Stomach (tissue), 8 donors: ENCODE measurements at regions not wholly inside any gene's neighbourhood (a gene's known extent, or its start where the extent isn't known, plus 50 kb on each side); places are given as distances from the start of the nearest gene placed in this dataset.
"Not testable (repeated sequence)": the region's sequence is repeated elsewhere in the genome, so short reads cannot be mapped to it uniquely, and the experiment has no call there.

Experiments used
- DNase-seq, 2 donors: peaks; one replicate each; pipeline versions ENCODE4 v3.0.0 to v3.0.0-alpha.2; 2013 to 2019
- H3K27ac ChIP-seq, 5 donors: fragments of 200-600 bp in 4 of 5; sonication (generic) in 4 of 5; one replicate each; pipeline ENCODE4 v1.5.1; 2013 to 2019; ENCODE audit warnings: mild to moderate bottlenecking in 1 of 5, moderate library complexity in 1 of 5
- H3K27me3 ChIP-seq, 3 donors: fragments of 200-600 bp; sonication (generic); one replicate each; pipeline ENCODE4 v1.5.1; 2017 to 2019; ENCODE audit warnings: mixed run types in 1 of 3
- H3K36me3 ChIP-seq, 4 donors: fragments of 200-600 bp; sonication (generic); 1 replicate in 3 of 4; 2 replicates in 1 of 4; pipeline ENCODE4 v1.5.1; 2016 to 2019
- H3K4me1 ChIP-seq, 4 donors: fragments of 200-600 bp; sonication (generic); one replicate each; pipeline ENCODE4 v1.5.1; 2016 to 2019
- H3K4me3 ChIP-seq, 4 donors: fragments of 200-600 bp; sonication (generic) in 3 of 4; one replicate each; pipeline ENCODE4 v1.5.1; 2016 to 2019; ENCODE audit warnings: mild to moderate bottlenecking in 1 of 4
- H3K9me3 ChIP-seq, 4 donors: fragments of 200-600 bp; sonication (generic); one replicate each; pipeline ENCODE4 v1.5.1; 2016 to 2019
- CTCF ChIP-seq, 7 experiments: fragments of 450-650 bp in 4 of 7; fragments of 200-600 bp in 3 of 7; sonication (generic) in 3 of 7; IDR thresholded peaks; one replicate each; pipeline ENCODE4 v1.5.1; 2016 to 2019; ENCODE audit warnings: antibody characterized with exemption in 7 of 7, control low read depth in 2 of 7, mild to moderate bottlenecking in 1 of 7
- EP300 ChIP-seq: sonication (generic); formaldehyde crosslinking; IDR thresholded peaks from one replicate; pipeline ENCODE4 v1.6.1; 2017; ENCODE audit warnings: antibody characterized with exemption
- POLR2A ChIP-seq, 4 donors: fragments of 450-650 bp; IDR thresholded peaks; one replicate each; pipeline ENCODE4 v1.6.1; 2016; ENCODE audit warnings: antibody characterized with exemption in 4 of 4, control low read depth in 2 of 4, mild to moderate bottlenecking in 1 of 4, moderate library complexity in 1 of 4
- POLR2AphosphoS5 ChIP-seq, 3 donors: sonication (generic); formaldehyde crosslinking; IDR thresholded peaks; one replicate each; pipeline ENCODE4 v1.6.1; 2016; ENCODE audit warnings: antibody characterized with exemption in 3 of 3
- WGBS, 5 donors: extraction: QIAGEN DNeasy Blood & Tissue Kit in 3 of 5; methylation state at CpG; one replicate each; pipeline versions ENCODE4 v1.1.5 to v1.1.7; 2013 to 2018; 5-methylcytosine and 5-hydroxymethylcytosine counted together
- intact Hi-C: fragments of 100-400 bp; cut with DNase I; formaldehyde crosslinking; loops from one replicate; pipeline ENCODE4 v1.15.1; 2023; ENCODE audit warnings: low total_unique reads
- donor health status: healthy with polysubstance abuse.
- donor health status: Bipolar disorder and iron deficiency.
- donor health status: healthy.

GRCh38 chr12:58421990-58422389 lies 480.6 kb downstream of the ATP23 start:
- 79 to 98% (median 93%) methylated on average over 3 of the region's 3 CpGs for WGBS, 5 donors
- Histone ChIP-seq H3K4me1 (peaks cover 11 to 32% (median 27%) of the 10 kb centered on the region in 4 donors), H3K36me3 (no peaks in the 10 kb centered on the region), H3K4me3 (no peak overlapping the region), H3K27me3 (no peaks in the 10 kb centered on the region), H3K27ac (no peak overlapping the region), H3K9me3 (no peaks in the 10 kb centered on the region)
- DNase-seq: no peak
- intact Hi-C loops: no loop called here
- no peak for TF ChIP-seq POLR2A (IDR thresholded peaks at IDR 0.05)
- no peak for TF ChIP-seq POLR2AphosphoS5 (IDR thresholded peaks at IDR 0.05)
- TF ChIP-seq CTCF (IDR thresholded peaks at IDR 0.05): no peak

GRCh38 chr12:58424735-58425392 lies 483.5 kb downstream of the ATP23 start:
- Histone ChIP-seq H3K27ac (peak overlapping the region in 4 of 5 donors; percentile 30 to 85 (median 76)), H3K27me3 (no peaks in the 10 kb centered on the region), H3K36me3 (no peaks in the 10 kb centered on the region), H3K4me1 (peaks cover 11 to 27% (median 22%) of the 10 kb centered on the region in 4 donors), H3K9me3 (peaks cover 0 to 7% (median 0%) of the 10 kb centered on the region in 4 donors), H3K4me3 (no peak overlapping the region)
- intact Hi-C loops: no loop called here
- no peak for DNase-seq
- WGBS, 5 donors: 11 to 25% (median 21%) methylated on average over 1 of the region's 1 CpG
- TF ChIP-seq POLR2A (IDR thresholded peaks at IDR 0.05) (no peak), EP300 (no peak), POLR2AphosphoS5 (IDR thresholded peaks at IDR 0.05) (no peak), CTCF (IDR thresholded peaks at IDR 0.05) (no peak)

- Histone ChIP-seq H3K27ac (peak overlapping the region; percentile 30 to 85 (median 70)), H3K4me1 (peaks cover 11 to 23% (median 20%) of the 10 kb centered on the region in 4 donors), H3K36me3 (no peaks in the 10 kb centered on the region), H3K4me3 (no peak overlapping the region), H3K9me3 (peaks cover 0 to 7% (median 0%) of the 10 kb centered on the region in 4 donors), H3K27me3 (no peaks in the 10 kb centered on the region)
- DNase-seq: peak; percentile 46 to 79
- TF ChIP-seq EP300 (no peak), POLR2AphosphoS5 (IDR thresholded peaks at IDR 0.05) (peak in 1 of 3 donors; percentile 82)
- intact Hi-C loops: no loop called here
- WGBS, 5 donors: 11 to 25% (median 16%) methylated on average over 6 of the region's 6 CpGs
Observed at GRCh38 chr12:58425481-58426392, 484.4 kb downstream of the ATP23 start.

GRCh38 chr12:58426437-58426836 lies 485.1 kb downstream of the ATP23 start:
- intact Hi-C loops, H3K4me3 ChIP-seq, H3K36me3 ChIP-seq, H3K27me3 ChIP-seq, H3K9me3 ChIP-seq, DNase-seq: not testable (repeated sequence)
- 68 to 84% (median 77%) methylated on average over 3 of the region's 3 CpGs for WGBS, 5 donors
- peak overlapping the region; percentile 3 to 85 (median 70) for H3K27ac ChIP-seq
- H3K4me1 ChIP-seq: peaks cover 11 to 23% (median 20%) of the 10 kb centered on the region in 4 donors

- intact Hi-C loops: no loop called here
- Histone ChIP-seq H3K4me3 (no peak overlapping the region), H3K27me3 (no peaks in the 10 kb centered on the region), H3K9me3 (no peaks in the 10 kb centered on the region), H3K27ac (no peak overlapping the region), H3K36me3 (no peaks in the 10 kb centered on the region), H3K4me1 (no peaks in the 10 kb centered on the region)
- no peak for DNase-seq
- TF ChIP-seq POLR2AphosphoS5 (IDR thresholded peaks at IDR 0.05) (no peak), POLR2A (IDR thresholded peaks at IDR 0.05) (no peak), EP300 (no peak), CTCF (IDR thresholded peaks at IDR 0.05) (no peak)
- 81 to 97% (median 95%) methylated on average over 1 of the region's 1 CpG for WGBS, 5 donors
Observed at GRCh38 chr12:58433959-58434358, 486.3 kb downstream of the LRIG3 start.
